GM23338 (cell line): ENCODE measurements at regions not wholly inside any gene's neighbourhood (a gene's known extent, or its start where the extent isn't known, plus 50 kb on each side); places are given as distances from the start of the nearest gene placed in this dataset.

Experiments used
- ATAC-seq: fragments of 200-7000 bp; cut with Tn5 transposase; 3 replicates; pipeline ENCODE4 v1.9.1; 2020
- DNase-seq: peaks from one replicate; pipeline ENCODE4 v3.0.0-alpha.2; 2015; ENCODE audit warnings: low spot score
- H2AFZ ChIP-seq: fragments of 200-600 bp; sonication (generic); 2 replicates; pipeline ENCODE4 v1.8.0; 2016; ENCODE audit warnings: antibody characterized with exemption, mild to moderate bottlenecking, moderate library complexity
- H3F3A ChIP-seq: fragments of 200-600 bp; sonication (generic); replicated peaks from 2 replicates; pipeline ENCODE4 v1.8.0; 2017; ENCODE audit warnings: antibody characterized with exemption, mixed run types, low read depth
- H3K27ac ChIP-seq: fragments of 200-600 bp; sonication (generic); 2 replicates; pipeline ENCODE4 v1.6.1; 2016; ENCODE audit warnings: low read depth
- H3K27me3 ChIP-seq: fragments of 200-600 bp; sonication (generic); 2 replicates; pipeline ENCODE4 v1.8.0; 2016; ENCODE audit warnings: mild to moderate bottlenecking, mixed run types, moderate library complexity; ENCODE audit not compliant: insufficient read depth
- H3K36me3 ChIP-seq: fragments of 200-600 bp; sonication (generic); 2 replicates; pipeline ENCODE4 v1.8.0; 2016; ENCODE audit warnings: mild to moderate bottlenecking; ENCODE audit not compliant: insufficient read depth
- H3K4me1 ChIP-seq: fragments of 200-600 bp; sonication (generic); 2 replicates; pipeline ENCODE4 v1.8.0; 2016; ENCODE audit warnings: mild to moderate bottlenecking, moderate library complexity; ENCODE audit not compliant: insufficient read depth
- H3K4me2 ChIP-seq: fragments of 200-600 bp; sonication (generic); 2 replicates; pipeline ENCODE4 v1.7.1; 2017; ENCODE audit warnings: mixed run types
- H3K4me3 ChIP-seq: fragments of 200-600 bp; sonication (generic); 2 replicates; pipeline ENCODE4 v1.6.1; 2016; ENCODE audit warnings: mixed run types
- H3K79me2 ChIP-seq: fragments of 200-600 bp; sonication (generic); replicated peaks from 2 replicates; pipeline ENCODE4 v1.8.0; 2017; ENCODE audit warnings: mild to moderate bottlenecking; ENCODE audit not compliant: insufficient read depth
- H3K9me2 ChIP-seq: fragments of 200-600 bp; sonication (generic); 2 replicates; pipeline ENCODE4 v1.8.0; 2017; ENCODE audit not compliant: insufficient read depth
- H4K20me1 ChIP-seq: fragments of 200-600 bp; sonication (generic); replicated peaks from 2 replicates; pipeline ENCODE4 v1.8.0; 2017; ENCODE audit warnings: mild to moderate bottlenecking; ENCODE audit not compliant: insufficient read depth
- H3K27ac Mint-ChIP-seq: 2 replicates; pipeline ENCODE4 v1.8.0; 2020; ENCODE audit warnings: inconsistent platforms, mild to moderate bottlenecking, moderate library complexity, mixed read lengths
- H3K27me3 Mint-ChIP-seq: 3 replicates; pipeline ENCODE4 v1.8.0; 2022; ENCODE audit warnings: low read depth, mild to moderate bottlenecking, moderate library complexity, mixed read lengths, inconsistent platforms; ENCODE audit not compliant: insufficient read depth, poor library complexity
- H3K36me3 Mint-ChIP-seq: 3 replicates; pipeline ENCODE4 v1.8.0; 2021; ENCODE audit warnings: low read depth, mild to moderate bottlenecking, inconsistent platforms, moderate library complexity, mixed read lengths
- H3K4me1 Mint-ChIP-seq: 3 replicates; pipeline ENCODE4 v1.8.0; 2020; ENCODE audit warnings: mild to moderate bottlenecking, inconsistent platforms, mixed read lengths
- H3K4me3 Mint-ChIP-seq: 3 replicates; pipeline ENCODE4 v1.8.0; 2021; ENCODE audit warnings: moderate library complexity, mild to moderate bottlenecking, inconsistent platforms, mixed read lengths
- H3K9me3 Mint-ChIP-seq: 3 replicates; pipeline ENCODE4 v1.8.0; 2020; ENCODE audit warnings: moderate library complexity, mild to moderate bottlenecking, inconsistent platforms, mixed read lengths
- CREB1 ChIP-seq: fragments of 250-450 bp; sonication (Bioruptor Pico); IDR thresholded peaks from 2 replicates; pipeline ENCODE4 v1.5.0; 2020; ENCODE audit warnings: low read depth, mild to moderate bottlenecking, moderate library complexity
- CTCF ChIP-seq, 2 experiments: fragments of 200-600 bp in 1 of 2; sonication (generic) in 1 of 2; conservative IDR thresholded peaks; 2 replicates each; pipeline versions ENCODE4 v1.5.1 to v1.6.1; 2016 to 2017; ENCODE audit warnings: antibody characterized with exemption in 2 of 2, low read depth in 2 of 2, mild to moderate bottlenecking in 2 of 2, moderate library complexity in 1 of 2
- ETS1 ChIP-seq: IDR thresholded peaks from 2 replicates; pipeline ENCODE4 v1.6.1; 2016; ENCODE audit warnings: antibody characterized with exemption
- EZH2 ChIP-seq: fragments of 200-600 bp; sonication (generic); IDR thresholded peaks from one replicate; pipeline ENCODE4 v1.8.0; 2017; ENCODE audit warnings: antibody characterized with exemption, mild to moderate bottlenecking, low read depth; ENCODE audit not compliant: unreplicated experiment
- EZH2phosphoT487 ChIP-seq: fragments of 200-600 bp; sonication (generic); IDR thresholded peaks from one replicate; pipeline ENCODE4 v1.8.1; 2018; ENCODE audit warnings: antibody characterized with exemption; ENCODE audit not compliant: unreplicated experiment
- JUNB ChIP-seq: IDR thresholded peaks from one replicate; pipeline ENCODE4 v1.6.1; 2016; ENCODE audit warnings: antibody characterized with exemption; ENCODE audit not compliant: unreplicated experiment
- NANOG ChIP-seq: IDR thresholded peaks from 2 replicates; pipeline ENCODE4 v1.6.1; 2016; ENCODE audit warnings: antibody characterized with exemption, borderline replicate concordance
- POLR2AphosphoS5 ChIP-seq: IDR thresholded peaks from 2 replicates; pipeline ENCODE4 v1.6.1; 2016; ENCODE audit warnings: antibody characterized with exemption, low read depth
- REST ChIP-seq: IDR thresholded peaks from one replicate; pipeline ENCODE4 v1.6.1; 2018; ENCODE audit warnings: antibody characterized with exemption; ENCODE audit not compliant: unreplicated experiment
- STAT1 ChIP-seq: IDR thresholded peaks from one replicate; pipeline ENCODE4 v1.6.1; 2016; ENCODE audit warnings: antibody characterized with exemption; ENCODE audit not compliant: unreplicated experiment
- ZNF114 ChIP-seq: fragments of 250-450 bp; sonication (Bioruptor Pico); IDR thresholded peaks from 2 replicates; pipeline ENCODE4 v1.5.0; 2020; ENCODE audit warnings: mild to moderate bottlenecking, moderate library complexity
- ZNF331 ChIP-seq: fragments of 250-450 bp; sonication (Bioruptor Pico); IDR thresholded peaks from 2 replicates; pipeline ENCODE4 v1.5.0; 2020; ENCODE audit warnings: low read depth, mild to moderate bottlenecking, moderate library complexity
- ZNF462 ChIP-seq: fragments of 250-450 bp; sonication (Bioruptor Pico); IDR thresholded peaks from 2 replicates; pipeline ENCODE4 v1.5.0; 2020; ENCODE audit warnings: mild to moderate bottlenecking, moderate library complexity

- Histone ChIP-seq H3K36me3 (no peaks in the 10 kb centered on the region), H3K27me3 (no peaks in the 10 kb centered on the region), H3K4me2 (no peak overlapping the region), H3K4me3 (no peak overlapping the region), H3K27ac (no peak overlapping the region), H2AFZ (no peak overlapping the region), H3K9me2 (no peaks in the 10 kb centered on the region), H3K79me2 (no peaks in the 10 kb centered on the region), H3F3A (no peaks in the 10 kb centered on the region), H3K4me1 (no peaks in the 10 kb centered on the region), H4K20me1 (no peaks in the 10 kb centered on the region)
- no peak overlapping the region for H3K27ac Mint-ChIP-seq
- H3K9me3 Mint-ChIP-seq, result peaks cover 25% of the 10 kb centered on the region
- ATAC-seq, result no peak
- no peak overlapping the region for H3K4me3 Mint-ChIP-seq
- H3K4me1 Mint-ChIP-seq, result no peaks in the 10 kb centered on the region; the same call in 2 of the 3 replicates
- peaks cover 30% of the 10 kb centered on the region for H3K36me3 Mint-ChIP-seq
- TF ChIP-seq STAT1 (no peak), EZH2 (no peak), REST (no peak), ZNF114 (CRISPR knock-in tag) (no peak), JUNB (no peak), EZH2phosphoT487 (no peak), ZNF331 (CRISPR knock-in tag) (no peak), NANOG (no peak), POLR2AphosphoS5 (no peak), ZNF462 (CRISPR knock-in tag) (no peak), CTCF (conservative IDR thresholded peaks at IDR 0.05; ENCODE audit: low read depth in 2 of 2) (no peak), ETS1 (no peak), CREB1 (CRISPR knock-in tag) (no peak)
- DNase-seq, result no peak
- peaks cover 3% of the 10 kb centered on the region for H3K27me3 Mint-ChIP-seq
Observed at GRCh38 chr5:25358919-25359318, 714.1 kb upstream of the CDH10 start.
